HG03520 (cell line): ENCODE measurements at regions not wholly inside any gene's neighbourhood (a gene's known extent, or its start where the extent isn't known, plus 50 kb on each side); places are given as distances from the start of the nearest gene placed in this dataset.
"Not testable (repeated sequence)": the region's sequence is repeated elsewhere in the genome, so short reads cannot be mapped to it uniquely, and the experiment has no call there.

Experiments
- ATAC-seq: cut with Tn5 transposase; IDR thresholded peaks from one replicate; pipeline ENCODE4 v1.9.1; 2021; ENCODE audit warnings: mild to moderate bottlenecking, moderate library complexity; ENCODE audit not compliant: unreplicated experiment

GRCh38 chrX:106493210-106493816, 118.5 kb upstream of the RADX start:
- ATAC-seq = not testable (repeated sequence)

DNA sequence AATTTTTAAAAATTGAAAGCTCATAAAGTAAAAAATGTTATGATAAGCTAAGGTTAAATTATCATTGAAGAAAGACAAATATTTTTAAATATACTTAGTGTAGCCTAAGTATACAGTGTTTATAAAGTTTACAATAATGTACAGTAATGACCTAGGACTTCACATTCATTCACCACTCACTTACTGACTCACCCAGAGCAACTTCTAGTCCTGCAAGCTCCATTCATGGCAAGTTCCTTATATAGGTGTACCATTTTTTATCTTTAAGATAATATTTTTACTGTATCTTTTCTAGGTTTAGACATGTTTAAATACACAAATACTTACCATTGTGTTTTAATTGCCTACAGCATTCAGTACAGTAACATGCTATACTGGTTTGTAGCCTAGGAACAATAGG, 112.3 kb upstream of the RADX start:
- no peak for ATAC-seq

- ATAC-seq = peak; percentile 67
Observed at GRCh38 chrX:106510713-106511403, 100.9 kb upstream of the RADX start.
